WERI-Rb-1 (cell line): ENCODE measurements at regions not wholly inside any gene's neighbourhood (a gene's known extent, or its start where the extent isn't known, plus 50 kb on each side); places are given as distances from the start of the nearest gene placed in this dataset.

ENCODE experiments used
- DNase-seq: peaks from one replicate; pipeline ENCODE4 v3.0.0-alpha.2; 2020
- H3K27ac ChIP-seq: fragments of 250-450 bp; sonication (Bioruptor Pico); 2 replicates; pipeline ENCODE4 v1.5.1; 2020; ENCODE audit warnings: mild to moderate bottlenecking, moderate library complexity
- H3K27me3 ChIP-seq: fragments of 250-450 bp; sonication (Bioruptor Pico); 2 replicates; pipeline ENCODE4 v1.5.1; 2021; ENCODE audit warnings: mild to moderate bottlenecking, low read depth, moderate library complexity; ENCODE audit not compliant: insufficient read depth, severe bottlenecking
- H3K36me3 ChIP-seq: fragments of 250-450 bp; sonication (Bioruptor Pico); 2 replicates; pipeline ENCODE4 v1.5.1; 2020; ENCODE audit warnings: mild to moderate bottlenecking, moderate library complexity
- H3K4me3 ChIP-seq: 2 replicates; pipeline ENCODE4 v1.5.1; 2011; ENCODE audit warnings: low read depth, mild to moderate bottlenecking, control low read depth, low read length
- H3K9me3 ChIP-seq: fragments of 250-450 bp; sonication (Bioruptor Pico); 2 replicates; pipeline ENCODE4 v1.5.1; 2021; ENCODE audit warnings: mild to moderate bottlenecking, moderate library complexity; ENCODE audit not compliant: severe bottlenecking
- CTCF ChIP-seq: IDR thresholded peaks from 2 replicates; pipeline ENCODE4 v1.5.1; 2011; ENCODE audit warnings: low read depth, mild to moderate bottlenecking, control low read depth, inconsistent platforms, low read length

DNA sequence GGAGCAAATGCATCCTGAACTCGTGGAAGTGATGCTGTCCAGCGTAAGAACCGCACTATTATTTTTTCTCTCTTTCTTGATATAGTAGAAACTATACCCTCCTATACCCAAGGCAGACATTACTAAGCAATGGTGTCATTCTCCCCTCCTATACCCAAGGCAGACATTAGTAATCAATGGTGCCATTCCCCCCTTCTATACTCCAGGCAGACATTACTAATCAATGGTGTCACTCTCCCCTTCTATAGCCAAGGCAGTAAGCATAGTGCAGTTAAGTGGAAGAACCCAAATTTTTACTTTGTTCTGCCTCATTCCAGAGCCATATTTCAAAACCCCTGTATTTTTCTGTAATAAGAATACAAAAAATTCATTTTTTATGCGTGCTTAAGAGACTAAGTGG, 506.2 kb upstream of the EEF2KMT start:
- Histone ChIP-seq H3K36me3 (no peaks in the 10 kb centered on the region), H3K4me3 (no peak overlapping the region), H3K27me3 (no peaks in the 10 kb centered on the region), H3K27ac (no peak overlapping the region), H3K9me3 (no peaks in the 10 kb centered on the region)
- DNase-seq: no peak
- no peak for TF ChIP-seq CTCF

DNA sequence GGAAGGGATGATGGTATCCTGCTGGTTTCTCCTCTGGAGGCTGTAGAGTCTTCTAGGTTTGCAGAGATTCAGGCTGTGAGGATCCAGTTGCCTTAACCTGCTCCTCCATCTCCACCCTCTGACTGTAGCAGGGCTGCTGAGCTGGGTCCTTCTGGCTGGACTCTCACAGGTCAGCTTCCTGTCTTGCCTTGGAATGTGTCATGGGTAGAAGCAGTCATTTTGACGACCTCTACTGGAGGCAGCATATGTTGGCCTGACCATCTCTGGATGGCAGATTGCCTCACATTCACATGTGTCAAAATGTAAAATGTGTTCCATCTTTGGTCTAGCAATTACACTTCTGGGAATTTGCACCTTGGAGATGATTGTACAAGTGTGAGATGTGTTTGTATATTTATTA, 504.4 kb upstream of the EEF2KMT start:
- H3K27ac ChIP-seq: no peak overlapping the region
- H3K4me3 ChIP-seq: no peak overlapping the region
- 0 out of 2 replicates have a peak, but pooled peaks have one; percentile 34 for TF ChIP-seq CTCF
- no peaks in the 10 kb centered on the region for H3K36me3 ChIP-seq
- no peak for DNase-seq
- no peaks in the 10 kb centered on the region for H3K9me3 ChIP-seq
- no peaks in the 10 kb centered on the region for H3K27me3 ChIP-seq

GRCh38 chr16:5598793-5599192, 501.2 kb upstream of the EEF2KMT start:
- TF ChIP-seq CTCF: no peak
- no peak for DNase-seq
- no peak overlapping the region for H3K27ac ChIP-seq
- no peak overlapping the region for H3K4me3 ChIP-seq
- H3K36me3 ChIP-seq: no peaks in the 10 kb centered on the region
- no peaks in the 10 kb centered on the region for H3K27me3 ChIP-seq
- no peaks in the 10 kb centered on the region for H3K9me3 ChIP-seq

- DNase-seq: no peak
- Histone ChIP-seq H3K27ac (no peak overlapping the region), H3K36me3 (no peaks in the 10 kb centered on the region), H3K4me3 (no peak overlapping the region), H3K9me3 (no peaks in the 10 kb centered on the region), H3K27me3 (no peaks in the 10 kb centered on the region)
- no peak for TF ChIP-seq CTCF
Observed at GRCh38 chr16:5595849-5596248, 498.3 kb upstream of the EEF2KMT start.

- Histone ChIP-seq H3K27ac (no peak overlapping the region), H3K27me3 (no peaks in the 10 kb centered on the region), H3K36me3 (no peaks in the 10 kb centered on the region), H3K4me3 (no peak overlapping the region), H3K9me3 (no peaks in the 10 kb centered on the region)
- no peak for TF ChIP-seq CTCF
- peak; percentile 20 for DNase-seq
Observed at GRCh38 chr16:5590416-5590815, 492.8 kb upstream of the EEF2KMT start.

- Histone ChIP-seq H3K27ac (no peak overlapping the region), H3K36me3 (no peaks in the 10 kb centered on the region), H3K9me3 (no peaks in the 10 kb centered on the region), H3K27me3 (no peaks in the 10 kb centered on the region), H3K4me3 (no peak overlapping the region)
- no peak for TF ChIP-seq CTCF
- DNase-seq: no peak
Observed at GRCh38 chr16:5589812-5590373, 492.3 kb upstream of the EEF2KMT start.
